ENCODE measurements at regions not wholly inside any gene's neighbourhood (a gene's known extent, or its start where the extent isn't known, plus 50 kb on each side); places are given as distances from the start of the nearest gene placed in this dataset.
"Not testable (repeated sequence)": the region's sequence is repeated elsewhere in the genome, so short reads cannot be mapped to it uniquely, and the experiment has no call there.

GRCh38 chr1:187638733-187639434 lies 810.1 kb downstream of the PLA2G4A start:
- ATAC-seq: no peak
- DNase-seq (ENCODE audit: missing footprints): no peak
- intact Hi-C loops (cut with DNase I): no loop called here

DNA sequence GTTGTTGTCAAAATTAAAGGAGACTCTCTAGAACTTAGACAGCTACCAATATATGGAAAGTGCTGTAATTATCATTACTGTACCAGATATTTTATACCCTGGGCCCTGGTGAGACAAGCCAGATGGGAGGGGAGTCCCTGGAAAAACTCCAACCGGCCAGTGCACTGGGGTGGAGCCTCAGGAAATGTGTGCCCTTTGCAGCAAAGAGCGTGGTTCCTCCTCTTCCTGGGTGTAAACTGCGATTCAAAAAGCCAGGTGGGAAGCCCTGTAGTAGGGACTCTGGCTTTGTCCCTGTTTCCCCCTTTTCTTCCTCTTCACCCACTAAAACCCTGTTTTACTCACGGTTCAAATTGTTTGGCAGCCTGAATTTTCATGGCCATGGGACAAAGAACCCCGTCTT lies 812.3 kb downstream of the PLA2G4A start:
- ATAC-seq (no peak), DNase-seq (ENCODE audit: missing footprints) (no peak)
- intact Hi-C loops (cut with DNase I): no loop called here

DNA sequence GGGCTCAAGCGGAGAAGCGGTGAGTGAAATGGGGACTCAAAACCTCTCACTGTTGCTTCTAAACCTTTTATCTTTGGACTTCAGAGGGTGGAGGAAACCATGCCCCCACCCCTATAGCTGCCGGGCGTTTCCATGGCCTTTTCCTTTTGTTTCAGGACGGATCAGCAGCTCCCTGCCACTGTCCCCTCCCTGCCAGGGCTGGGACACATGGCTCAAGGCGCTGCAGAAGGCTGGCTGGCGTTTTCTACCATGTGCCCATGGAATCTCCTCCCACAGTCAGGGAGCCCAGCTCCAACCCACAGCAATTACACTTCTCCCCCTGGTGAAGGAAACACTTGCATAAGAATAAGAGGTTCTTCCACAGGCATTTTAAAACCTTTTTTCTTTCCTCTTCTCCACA lies 812.7 kb downstream of the PLA2G4A start:
- DNase-seq (ENCODE audit: missing footprints) (no peak), ATAC-seq (no peak)
- intact Hi-C loops (cut with DNase I): no loop called here

- intact Hi-C loops (cut with DNase I): no loop called here
- ATAC-seq: no peak
- no peak for DNase-seq (ENCODE audit: missing footprints)
Measured at GRCh38 chr1:187641907-187642306, 813.2 kb downstream of the PLA2G4A start.

DNA sequence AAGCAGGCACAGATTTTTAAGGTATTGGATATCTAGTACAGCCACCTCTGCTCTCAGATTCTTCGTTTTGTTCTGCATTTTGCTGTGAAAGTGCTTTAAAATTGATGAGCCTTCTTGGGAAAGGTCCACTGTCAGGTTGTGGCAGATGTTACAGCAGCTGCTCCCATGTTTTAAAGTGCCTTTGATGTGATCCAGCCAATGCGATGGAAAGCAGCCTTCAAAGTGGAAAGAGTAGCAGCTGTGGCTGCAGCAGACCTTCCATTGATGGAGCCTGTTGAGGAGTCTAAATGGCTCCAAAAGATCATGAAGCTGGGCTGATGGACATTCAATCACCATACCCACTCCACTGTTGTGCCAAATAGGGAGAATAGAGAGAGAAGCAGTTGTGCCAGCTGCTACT lies 816.9 kb downstream of the PLA2G4A start:
- ATAC-seq (no peak), DNase-seq (ENCODE audit: missing footprints) (no peak)
- intact Hi-C loops (cut with DNase I): no loop called here

DNA sequence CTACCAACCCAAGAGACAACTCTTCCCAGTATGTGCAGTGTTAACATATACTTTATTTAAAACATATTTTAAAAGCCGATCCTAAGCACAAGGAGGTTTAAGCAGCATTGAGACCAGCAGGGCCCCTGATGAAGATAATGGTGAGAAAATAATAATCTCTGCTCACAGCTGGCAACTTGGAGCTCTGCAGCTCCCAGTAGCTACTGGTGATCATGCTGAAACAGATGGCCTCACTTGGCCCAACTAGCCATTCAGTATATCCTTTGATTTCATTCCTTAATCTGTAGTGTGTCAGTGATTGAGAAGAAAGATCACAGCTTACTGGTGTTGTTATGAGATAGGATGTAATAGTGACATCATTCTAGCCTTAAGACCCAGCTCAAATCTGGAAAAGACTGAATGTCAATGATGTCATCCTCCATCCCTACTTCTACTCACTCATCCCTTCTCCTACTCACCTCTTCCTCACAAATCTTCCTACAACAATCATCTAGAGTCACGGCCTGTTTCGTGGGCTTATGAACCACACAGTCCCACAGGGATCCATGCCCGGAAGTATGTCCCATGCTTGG lies 817.9 kb downstream of the PLA2G4A start:
- DNase-seq (ENCODE audit: missing footprints): no peak
- intact Hi-C loops (cut with DNase I): no loop called here
- no peak for ATAC-seq

GRCh38 chr1:187648091-187648490 lies 819.3 kb downstream of the PLA2G4A start:
- DNase-seq (ENCODE audit: missing footprints) (no peak), ATAC-seq (no peak)
- intact Hi-C loops (cut with DNase I): no loop called here

- intact Hi-C loops (cut with DNase I): no loop called here
- ATAC-seq: no peak
Measured at GRCh38 chr1:187654635-187655034, 825.9 kb downstream of the PLA2G4A start.

GRCh38 chr1:187655104-187655503 lies 826.4 kb downstream of the PLA2G4A start:
- ATAC-seq: no peak
- no peak for DNase-seq (ENCODE audit: missing footprints)
- intact Hi-C loops (cut with DNase I): no loop called here

More at GRCh38 chr1:187654635-187655034, 825.9 kb downstream of the PLA2G4A start:
- no peak for DNase-seq (ENCODE audit: missing footprints)

GRCh38 chr1:187665483-187665882 lies 836.7 kb downstream of the PLA2G4A start:
- no peak for ATAC-seq
- intact Hi-C loops (cut with DNase I): no loop called here
- no peak for DNase-seq (ENCODE audit: missing footprints)

DNA sequence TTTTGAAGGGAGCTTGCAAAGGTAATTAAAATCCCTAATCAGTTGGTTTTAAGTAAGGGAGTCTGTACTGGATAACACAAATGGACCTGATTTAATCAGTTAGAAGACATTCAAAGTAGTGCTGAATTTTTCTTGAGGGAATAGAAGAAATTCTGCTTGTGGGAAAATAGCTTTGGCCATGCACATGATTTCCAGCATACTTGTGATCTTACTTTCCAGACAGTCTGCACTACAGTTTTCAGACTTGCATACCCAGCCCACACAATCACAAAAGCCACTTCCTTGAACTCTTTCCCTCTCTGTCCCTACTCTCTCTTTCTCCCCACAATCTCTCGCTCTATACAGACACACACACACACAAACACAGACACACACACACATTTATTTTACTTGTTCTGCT lies 852.1 kb downstream of the PLA2G4A start:
- intact Hi-C loops (cut with DNase I): no loop called here
- ATAC-seq (no peak), DNase-seq (ENCODE audit: missing footprints) (no peak)

DNA sequence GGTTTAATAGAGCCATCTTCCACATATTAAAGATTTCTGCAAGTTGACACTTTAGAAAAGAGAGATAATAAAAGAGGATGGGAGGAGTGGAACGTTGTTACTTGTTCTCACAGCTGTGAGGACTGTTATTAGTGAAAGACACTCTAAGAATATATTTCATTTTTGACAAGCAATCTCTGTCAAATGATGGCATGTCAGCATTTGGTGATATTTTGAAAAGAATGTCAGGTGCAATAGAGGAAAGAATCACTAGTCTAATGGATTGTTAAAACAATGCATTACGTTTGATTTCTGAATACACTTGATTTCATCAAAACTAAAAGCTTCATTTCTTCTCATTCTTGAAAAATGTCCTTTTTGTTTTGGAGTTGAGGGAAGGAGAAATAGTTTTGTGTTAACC lies 853.4 kb downstream of the PLA2G4A start:
- intact Hi-C loops (cut with DNase I): no loop called here
- no peak for DNase-seq (ENCODE audit: missing footprints)
- ATAC-seq: no peak

- intact Hi-C loops (cut with DNase I): no loop called here
- no peak for ATAC-seq
- DNase-seq (ENCODE audit: missing footprints): no peak
Measured at GRCh38 chr1:187685333-187685732, 856.6 kb downstream of the PLA2G4A start.

- intact Hi-C loops (cut with DNase I): no loop called here
- ATAC-seq (no peak), DNase-seq (ENCODE audit: missing footprints) (no peak)
Measured at GRCh38 chr1:187689129-187689528, 860.4 kb downstream of the PLA2G4A start.

DNA sequence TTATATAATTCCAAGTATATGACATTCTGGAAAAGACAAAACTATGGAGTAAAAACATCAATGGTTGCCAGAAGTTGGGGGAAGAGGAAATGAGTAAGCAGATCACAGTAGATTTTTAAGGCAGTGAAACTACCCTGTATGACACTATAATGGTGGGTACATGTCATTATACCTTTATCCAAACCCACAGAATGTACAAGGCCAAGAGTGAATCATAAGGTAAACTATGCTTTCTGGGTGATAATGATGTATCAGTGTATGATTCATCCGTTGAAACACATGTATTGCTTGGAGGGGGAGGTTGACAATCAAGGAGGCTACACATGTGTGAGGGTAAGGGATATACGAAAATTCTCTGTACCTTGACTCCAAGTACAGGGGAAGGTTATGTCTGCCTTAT lies 862.7 kb downstream of the PLA2G4A start:
- ATAC-seq (no peak), DNase-seq (ENCODE audit: missing footprints) (no peak)
- intact Hi-C loops (cut with DNase I): no loop called here

DNA sequence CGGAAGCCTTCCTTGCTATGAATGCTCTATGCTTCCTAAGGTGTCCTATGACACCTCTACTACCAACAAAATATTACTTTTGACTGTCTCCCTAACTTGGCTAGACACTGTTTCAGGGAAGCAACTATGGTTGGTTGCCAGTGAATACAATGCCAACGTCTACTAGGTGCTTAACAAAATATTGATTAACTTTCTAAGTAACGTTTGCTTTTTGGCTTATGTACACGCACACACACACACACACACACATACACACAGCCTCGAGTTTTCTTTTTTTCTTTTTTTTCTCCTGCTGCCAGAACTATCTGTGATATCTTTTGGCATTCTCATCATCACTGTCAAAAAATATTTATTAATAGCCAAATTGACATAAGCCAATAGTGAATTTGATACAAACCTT lies 864.0 kb downstream of the PLA2G4A start:
- intact Hi-C loops (cut with DNase I): no loop called here
- DNase-seq (ENCODE audit: missing footprints) (no peak), ATAC-seq (no peak)

- no peak for DNase-seq (ENCODE audit: missing footprints)
- intact Hi-C loops (cut with DNase I): no loop called here
Measured at GRCh38 chr1:187696073-187696472, 867.3 kb downstream of the PLA2G4A start.

DNA sequence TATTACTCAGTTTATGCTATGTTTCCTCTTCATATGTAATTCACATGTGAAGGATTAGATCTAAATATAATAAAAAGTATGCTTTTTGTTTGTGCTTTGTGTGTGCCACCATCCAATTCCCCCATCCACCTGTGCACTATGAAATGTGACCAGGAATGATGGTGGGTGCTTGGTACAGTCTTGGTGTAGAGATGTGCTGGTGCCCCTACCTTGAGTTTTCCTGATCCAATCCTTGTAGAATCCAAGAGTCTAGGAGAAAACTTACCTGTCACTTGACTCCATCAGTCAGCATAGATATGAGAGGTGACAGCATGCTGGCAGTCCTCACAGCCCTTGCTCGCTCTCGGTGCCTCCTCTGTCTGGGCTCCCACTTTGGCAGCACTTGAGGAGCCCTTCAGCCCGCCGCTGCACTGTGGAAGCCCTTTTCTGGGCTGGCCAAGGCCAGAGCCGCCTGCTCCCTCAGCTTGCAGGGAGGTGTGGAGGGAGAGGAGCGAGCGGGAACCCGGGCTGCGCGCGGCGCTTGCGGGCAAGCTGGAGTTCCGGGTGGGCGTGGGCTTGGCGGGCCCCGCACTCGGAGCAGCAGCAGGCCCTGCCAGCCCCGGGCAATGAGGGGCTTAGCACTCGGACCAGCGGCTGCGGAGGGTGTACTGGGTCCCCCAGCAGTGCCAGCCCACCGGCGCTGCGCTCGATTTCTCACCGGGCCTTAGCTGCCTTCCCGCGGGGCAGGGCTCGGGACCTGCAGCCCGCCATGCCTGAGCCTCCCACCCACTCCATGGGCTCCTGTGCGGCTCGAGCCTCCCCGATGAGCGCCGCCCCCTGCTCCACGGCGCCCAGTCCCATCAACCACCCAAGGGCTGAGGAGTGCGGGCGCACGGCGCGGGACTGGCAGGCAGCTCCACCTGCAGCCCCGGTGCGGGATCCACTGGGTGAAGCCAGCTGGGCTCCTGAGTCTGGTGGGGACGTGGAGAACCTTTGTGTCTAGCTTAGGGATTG lies 874.7 kb downstream of the PLA2G4A start:
- intact Hi-C loops (cut with DNase I); ATAC-seq; DNase-seq (ENCODE audit: missing footprints): not testable (repeated sequence)

More at GRCh38 chr1:187696073-187696472, 867.3 kb downstream of the PLA2G4A start:
- ATAC-seq: no peak

DNA sequence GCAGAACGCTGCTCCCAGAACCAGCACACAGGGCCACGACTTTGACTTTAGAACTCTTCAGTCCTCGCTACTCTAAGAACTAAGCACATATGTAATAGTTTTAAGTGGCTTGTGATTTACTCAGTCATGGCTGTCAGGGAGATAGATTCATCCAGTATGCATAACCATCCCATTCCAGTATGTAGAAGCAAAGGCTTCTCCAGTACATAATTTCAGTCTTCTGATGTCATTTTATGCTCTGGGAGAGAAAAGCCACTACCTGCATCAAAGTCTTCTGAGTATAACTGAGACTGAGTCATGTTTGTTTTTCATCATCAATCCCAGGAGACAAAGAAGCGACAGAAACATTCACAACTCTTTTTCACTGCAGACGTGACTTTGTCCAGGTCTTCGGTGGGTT lies 885.7 kb downstream of the PLA2G4A start:
- intact Hi-C loops (cut with DNase I): no loop called here
- no peak for DNase-seq (ENCODE audit: missing footprints)

GRCh38 chr1:187715483-187715882 lies 886.7 kb downstream of the PLA2G4A start:
- ATAC-seq (no peak), DNase-seq (ENCODE audit: missing footprints) (no peak)
- intact Hi-C loops (cut with DNase I): no loop called here

More for the DNA sequence above, 885.7 kb downstream of the PLA2G4A start:
- ATAC-seq: no peak
